ENCODE measurements at regions not wholly inside any gene's neighbourhood (a gene's known extent, or its start where the extent isn't known, plus 50 kb on each side); places are given as distances from the start of the nearest gene placed in this dataset.

GRCh38 chr7:22025075-22025474 is 79.4 kb upstream of the CDCA7L start:
- intact Hi-C loops (cut with DNase I; ENCODE audit: low total_unique reads), result loop anchor here (5.0 kb wide), 1 partner anchor 368 kb away; no protein-coding TSS in a partner anchor
- H3K4me3 ChIP-seq, result no peak overlapping the region
- no peak for TF ChIP-seq POLR2A (IDR thresholded peaks at IDR 0.05)
- TF ChIP-seq CTCF (IDR thresholded peaks at IDR 0.05), result no peak
- TF ChIP-seq POLR2AphosphoS5 (IDR thresholded peaks at IDR 0.05), result no peak
- peaks cover 0 to 5% of the 10 kb centered on the region in 2 donors for H3K9me3 ChIP-seq
- no peak for DNase-seq (ENCODE audit: low spot score in 2 of 2)
- H3K27me3 ChIP-seq, result no peaks in the 10 kb centered on the region
- H3K27ac ChIP-seq, result no peak overlapping the region
- H3K4me1 ChIP-seq, result no peaks in the 10 kb centered on the region
- no peaks in the 10 kb centered on the region for H3K36me3 ChIP-seq

GRCh38 chr7:22019931-22020330 is 74.2 kb upstream of the CDCA7L start:
- DNase-seq (ENCODE audit: low spot score in 2 of 2), result no peak
- no peaks in the 10 kb centered on the region for H3K4me1 ChIP-seq
- no peak overlapping the region for H3K4me3 ChIP-seq
- TF ChIP-seq POLR2AphosphoS5 (IDR thresholded peaks at IDR 0.05) (no peak), CTCF (IDR thresholded peaks at IDR 0.05) (no peak), POLR2A (IDR thresholded peaks at IDR 0.05) (no peak)
- H3K27me3 ChIP-seq, result no peaks in the 10 kb centered on the region
- no peak overlapping the region for H3K27ac ChIP-seq
- no peaks in the 10 kb centered on the region for H3K9me3 ChIP-seq
- no peaks in the 10 kb centered on the region for H3K36me3 ChIP-seq
- intact Hi-C loops (cut with DNase I; ENCODE audit: low total_unique reads), result no loop called here

DNA sequence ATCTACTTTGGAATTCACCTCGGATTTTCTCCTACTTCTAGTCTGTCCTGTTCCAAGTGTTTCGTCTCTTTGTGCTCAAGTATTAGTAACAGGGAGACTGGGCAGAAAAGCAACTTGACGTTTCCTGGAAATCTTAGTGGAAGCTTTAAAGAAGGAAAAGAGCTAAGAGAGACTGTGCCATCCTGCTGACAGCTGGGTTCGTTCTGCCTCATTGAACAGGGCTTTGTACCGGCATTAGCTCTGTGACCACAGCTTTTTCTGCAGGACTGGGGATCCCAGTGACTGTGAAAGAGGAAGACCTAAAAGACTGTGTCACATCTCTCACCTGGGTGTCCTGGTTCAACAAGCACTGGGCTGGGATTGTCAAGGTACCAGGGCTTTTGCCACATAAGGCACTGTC is 70.8 kb upstream of the CDCA7L start:
- Histone ChIP-seq H3K4me3 (no peak overlapping the region), H3K36me3 (no peaks in the 10 kb centered on the region), H3K9me3 (no peaks in the 10 kb centered on the region), H3K27ac (no peak overlapping the region), H3K27me3 (no peaks in the 10 kb centered on the region), H3K4me1 (no peaks in the 10 kb centered on the region)
- intact Hi-C loops (cut with DNase I; ENCODE audit: low total_unique reads), result no loop called here
- no peak for DNase-seq (ENCODE audit: low spot score in 2 of 2)
- TF ChIP-seq POLR2AphosphoS5 (IDR thresholded peaks at IDR 0.05), result no peak
- no peak for TF ChIP-seq CTCF (IDR thresholded peaks at IDR 0.05)
- TF ChIP-seq POLR2A (IDR thresholded peaks at IDR 0.05), result no peak

GRCh38 chr7:22013711-22014110 is 68.0 kb upstream of the CDCA7L start:
- DNase-seq (ENCODE audit: low spot score in 2 of 2), result no peak
- intact Hi-C loops (cut with DNase I; ENCODE audit: low total_unique reads), result no loop called here
- Histone ChIP-seq H3K4me1 (no peaks in the 10 kb centered on the region), H3K9me3 (no peaks in the 10 kb centered on the region), H3K4me3 (no peak overlapping the region), H3K36me3 (no peaks in the 10 kb centered on the region), H3K27me3 (no peaks in the 10 kb centered on the region), H3K27ac (no peak overlapping the region)
- TF ChIP-seq POLR2A (IDR thresholded peaks at IDR 0.05) (no peak), CTCF (IDR thresholded peaks at IDR 0.05) (no peak), POLR2AphosphoS5 (IDR thresholded peaks at IDR 0.05) (no peak)

DNA sequence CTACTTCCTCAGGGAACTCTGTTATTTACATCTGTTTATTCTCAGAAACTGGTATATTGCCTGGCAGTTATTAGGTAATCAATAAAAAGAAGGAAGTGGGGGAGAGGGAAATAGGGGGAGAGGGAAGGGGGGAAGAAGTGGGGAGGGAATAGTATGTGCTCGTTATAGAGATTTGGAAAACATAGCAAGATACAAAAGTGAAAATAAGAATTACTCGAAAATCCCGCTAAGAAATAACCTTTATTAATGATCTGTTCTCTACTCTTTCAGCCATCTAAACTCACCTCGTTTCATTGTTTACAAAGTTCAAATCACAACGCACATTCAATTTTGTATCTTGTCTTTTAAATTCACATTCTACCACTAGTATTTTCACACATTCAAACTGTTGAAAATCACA is 63.0 kb upstream of the CDCA7L start:
- Histone ChIP-seq H3K27ac (no peak overlapping the region), H3K27me3 (no peaks in the 10 kb centered on the region), H3K9me3 (no peaks in the 10 kb centered on the region), H3K36me3 (no peaks in the 10 kb centered on the region), H3K4me1 (no peaks in the 10 kb centered on the region), H3K4me3 (no peak overlapping the region)
- TF ChIP-seq POLR2AphosphoS5 (IDR thresholded peaks at IDR 0.05) (no peak), CTCF (IDR thresholded peaks at IDR 0.05) (no peak), POLR2A (IDR thresholded peaks at IDR 0.05) (no peak)
- intact Hi-C loops (cut with DNase I; ENCODE audit: low total_unique reads), result no loop called here
- no peak for DNase-seq (ENCODE audit: low spot score in 2 of 2)

Measured in breast epithelium (tissue), 4 donors.